Activated T-cell treated with anti-CD3 and anti-CD28 coated beads, Interleukin-2, amount 50 U/mL, for 4 hours (primary cell): ENCODE measurements at regions not wholly inside any gene's neighbourhood (a gene's known extent, or its start where the extent isn't known, plus 50 kb on each side); places are given as distances from the start of the nearest gene placed in this dataset.
"Not testable (repeated sequence)": the region's sequence is repeated elsewhere in the genome, so short reads cannot be mapped to it uniquely, and the experiment has no call there.

ENCODE experiments used
- ATAC-seq, 2 donors: fragments of 200-7000 bp; cut with Tn5 transposase; one replicate each; pipeline ENCODE4 v1.10.0; 2021
- DNase-seq: peaks from one replicate; pipeline ENCODE4 v3.0.0-alpha.2; 2020
- H3K27me3 Mint-ChIP-seq: one replicate; pipeline ENCODE4 v1.8.0; 2021; ENCODE audit warnings: low read depth, mixed read lengths
- H3K36me3 Mint-ChIP-seq: one replicate; pipeline ENCODE4 v1.8.0; 2022; ENCODE audit warnings: mixed read lengths; ENCODE audit not compliant: insufficient read depth
- H3K4me1 Mint-ChIP-seq: one replicate; pipeline ENCODE4 v1.8.0; 2021; ENCODE audit warnings: low read depth, mixed read lengths
- H3K4me3 Mint-ChIP-seq: one replicate; pipeline ENCODE4 v1.8.0; 2021; ENCODE audit warnings: mild to moderate bottlenecking, moderate library complexity, mixed read lengths
- H3K9me3 Mint-ChIP-seq: one replicate; pipeline ENCODE4 v1.8.0; 2021; ENCODE audit warnings: mixed read lengths

GRCh38 chr7:46772776-46773175 is 809.1 kb downstream of the TNS3 start:
- no peak for DNase-seq
- Mint-ChIP-seq H3K4me3 (no peak overlapping the region), H3K36me3 (no peaks in the 10 kb centered on the region)

GRCh38 chr7:46767071-46767470 is 814.8 kb downstream of the TNS3 start:
- DNase-seq (no peak), ATAC-seq (no peak)
- no peaks in the 10 kb centered on the region for H3K36me3 Mint-ChIP-seq
- no peak overlapping the region for H3K4me3 Mint-ChIP-seq
- H3K9me3 Mint-ChIP-seq: peaks cover 16% of the 10 kb centered on the region
- no peaks in the 10 kb centered on the region for H3K27me3 Mint-ChIP-seq
- H3K4me1 Mint-ChIP-seq: no peaks in the 10 kb centered on the region

More at GRCh38 chr7:46772776-46773175, 809.1 kb downstream of the TNS3 start:
- Mint-ChIP-seq H3K4me1 (no peaks in the 10 kb centered on the region), H3K9me3 (peaks cover 22% of the 10 kb centered on the region), H3K27me3 (no peaks in the 10 kb centered on the region)
- no peak for ATAC-seq

- H3K36me3 Mint-ChIP-seq: no peaks in the 10 kb centered on the region
- no peaks in the 10 kb centered on the region for H3K27me3 Mint-ChIP-seq
- H3K4me3 Mint-ChIP-seq: no peak overlapping the region
- H3K9me3 Mint-ChIP-seq: peaks cover 12% of the 10 kb centered on the region
- no peaks in the 10 kb centered on the region for H3K4me1 Mint-ChIP-seq
- no peak for DNase-seq
- ATAC-seq: no peak
These were observed 817.6 kb downstream of the TNS3 start for GRCh38 chr7:46764100-46764936.

- Mint-ChIP-seq H3K4me1 (no peaks in the 10 kb centered on the region), H3K36me3 (no peaks in the 10 kb centered on the region), H3K4me3 (no peak overlapping the region), H3K27me3 (no peaks in the 10 kb centered on the region), H3K9me3 (peaks cover 3% of the 10 kb centered on the region)
- ATAC-seq (no peak), DNase-seq (no peak)
These were observed 818.6 kb downstream of the TNS3 start for GRCh38 chr7:46763344-46763743.

- Mint-ChIP-seq H3K27me3 (no peaks in the 10 kb centered on the region), H3K36me3 (no peaks in the 10 kb centered on the region), H3K4me1 (no peaks in the 10 kb centered on the region), H3K4me3 (no peak overlapping the region), H3K9me3 (peaks cover 3% of the 10 kb centered on the region)
- ATAC-seq: no peak
- no peak for DNase-seq
These were observed 822.0 kb downstream of the TNS3 start for GRCh38 chr7:46759711-46760480.

- H3K4me3 Mint-ChIP-seq: no peak overlapping the region
- H3K36me3 Mint-ChIP-seq: no peaks in the 10 kb centered on the region
- no peaks in the 10 kb centered on the region for H3K4me1 Mint-ChIP-seq
- no peaks in the 10 kb centered on the region for H3K27me3 Mint-ChIP-seq
- DNase-seq (no peak), ATAC-seq (no peak)
- no peaks in the 10 kb centered on the region for H3K9me3 Mint-ChIP-seq
These were observed 824.9 kb downstream of the TNS3 start for GRCh38 chr7:46756996-46757395.

GRCh38 chr7:46756256-46756655 is 825.7 kb downstream of the TNS3 start:
- H3K36me3 Mint-ChIP-seq: no peaks in the 10 kb centered on the region
- H3K27me3 Mint-ChIP-seq: no peaks in the 10 kb centered on the region
- H3K4me3 Mint-ChIP-seq: no peak overlapping the region
- peaks cover under 1% of the 10 kb centered on the region for H3K9me3 Mint-ChIP-seq
- no peaks in the 10 kb centered on the region for H3K4me1 Mint-ChIP-seq
- no peak for ATAC-seq
- no peak for DNase-seq

- Mint-ChIP-seq H3K9me3 (peaks cover 5% of the 10 kb centered on the region), H3K4me3 (no peak overlapping the region), H3K4me1 (no peaks in the 10 kb centered on the region), H3K27me3 (no peaks in the 10 kb centered on the region), H3K36me3 (no peaks in the 10 kb centered on the region)
- ATAC-seq (no peak), DNase-seq (no peak)
These were observed 826.5 kb downstream of the TNS3 start for GRCh38 chr7:46755120-46756034.

- ATAC-seq: no peak
- peaks cover 5% of the 10 kb centered on the region for H3K9me3 Mint-ChIP-seq
- no peaks in the 10 kb centered on the region for H3K4me1 Mint-ChIP-seq
- no peaks in the 10 kb centered on the region for H3K36me3 Mint-ChIP-seq
- DNase-seq: no peak
- H3K27me3 Mint-ChIP-seq: no peaks in the 10 kb centered on the region
- no peak overlapping the region for H3K4me3 Mint-ChIP-seq
These were observed 827.7 kb downstream of the TNS3 start for GRCh38 chr7:46754140-46754720.

- Mint-ChIP-seq H3K36me3 (no peaks in the 10 kb centered on the region), H3K4me1 (no peaks in the 10 kb centered on the region), H3K4me3 (no peak overlapping the region), H3K27me3 (no peaks in the 10 kb centered on the region), H3K9me3 (peaks cover 5% of the 10 kb centered on the region)
- DNase-seq (no peak), ATAC-seq (no peak)
These were observed 828.2 kb downstream of the TNS3 start for GRCh38 chr7:46753662-46754061.

GRCh38 chr7:46752881-46753366 is 829.0 kb downstream of the TNS3 start:
- Mint-ChIP-seq H3K27me3 (no peaks in the 10 kb centered on the region), H3K4me1 (no peaks in the 10 kb centered on the region), H3K36me3 (no peaks in the 10 kb centered on the region), H3K4me3 (no peak overlapping the region), H3K9me3 (peaks cover 5% of the 10 kb centered on the region)
- ATAC-seq (no peak), DNase-seq (no peak)

- not testable (repeated sequence) for DNase-seq, H3K4me3 Mint-ChIP-seq, ATAC-seq, H3K27me3 Mint-ChIP-seq, H3K36me3 Mint-ChIP-seq, H3K4me1 Mint-ChIP-seq, H3K9me3 Mint-ChIP-seq
These were observed 829.8 kb downstream of the TNS3 start for GRCh38 chr7:46751927-46752723.

GRCh38 chr7:46751471-46751870 is 830.4 kb upstream of the IGFBP3 start:
- no peak for ATAC-seq
- Mint-ChIP-seq H3K27me3 (no peaks in the 10 kb centered on the region), H3K4me1 (no peaks in the 10 kb centered on the region), H3K4me3 (no peak overlapping the region), H3K9me3 (peaks cover 5% of the 10 kb centered on the region), H3K36me3 (no peaks in the 10 kb centered on the region)
- no peak for DNase-seq
